Daoy (cell line): ENCODE measurements at regions not wholly inside any gene's neighbourhood (a gene's known extent, or its start where the extent isn't known, plus 50 kb on each side); places are given as distances from the start of the nearest gene placed in this dataset.
"Not testable (repeated sequence)": the region's sequence is repeated elsewhere in the genome, so short reads cannot be mapped to it uniquely, and the experiment has no call there.

Experiments used
- DNase-seq: peaks from one replicate; pipeline ENCODE4 v3.0.0-alpha.2; 2015; ENCODE audit warnings: low read depth

- peak; percentile 8 for DNase-seq
These were observed 330.3 kb upstream of the MIR17HG start for GRCh38 chr13:91017031-91017668.

- DNase-seq: peak; percentile 1
These were observed 329.8 kb upstream of the MIR17HG start for GRCh38 chr13:91017669-91018053.

DNA sequence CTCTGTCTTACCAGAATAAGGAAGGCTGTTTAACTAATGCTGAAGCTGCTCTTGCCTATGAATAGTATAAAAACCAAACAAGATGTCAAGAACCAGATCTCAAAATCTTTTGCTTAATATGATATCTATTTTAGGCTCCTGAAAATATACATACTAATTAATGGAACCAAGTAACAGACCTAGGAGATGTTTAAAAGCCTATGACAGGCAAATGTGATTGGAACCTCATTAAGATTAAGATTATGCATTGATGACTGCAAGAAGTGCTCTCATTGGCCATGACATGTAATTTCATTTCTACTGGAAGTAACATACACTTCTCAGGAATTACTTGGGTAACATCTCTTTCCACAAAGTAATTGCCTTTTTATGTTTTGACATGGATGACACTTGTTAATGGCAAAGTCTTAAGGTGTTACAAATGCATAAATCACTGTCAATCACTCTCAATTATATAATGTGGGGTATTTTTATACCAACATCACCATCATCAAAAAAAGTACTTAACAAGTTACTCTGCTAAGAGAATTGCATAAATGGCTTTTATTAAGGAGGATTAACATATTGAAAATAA lies 326.9 kb upstream of the MIR17HG start:
- no peak for DNase-seq

DNA sequence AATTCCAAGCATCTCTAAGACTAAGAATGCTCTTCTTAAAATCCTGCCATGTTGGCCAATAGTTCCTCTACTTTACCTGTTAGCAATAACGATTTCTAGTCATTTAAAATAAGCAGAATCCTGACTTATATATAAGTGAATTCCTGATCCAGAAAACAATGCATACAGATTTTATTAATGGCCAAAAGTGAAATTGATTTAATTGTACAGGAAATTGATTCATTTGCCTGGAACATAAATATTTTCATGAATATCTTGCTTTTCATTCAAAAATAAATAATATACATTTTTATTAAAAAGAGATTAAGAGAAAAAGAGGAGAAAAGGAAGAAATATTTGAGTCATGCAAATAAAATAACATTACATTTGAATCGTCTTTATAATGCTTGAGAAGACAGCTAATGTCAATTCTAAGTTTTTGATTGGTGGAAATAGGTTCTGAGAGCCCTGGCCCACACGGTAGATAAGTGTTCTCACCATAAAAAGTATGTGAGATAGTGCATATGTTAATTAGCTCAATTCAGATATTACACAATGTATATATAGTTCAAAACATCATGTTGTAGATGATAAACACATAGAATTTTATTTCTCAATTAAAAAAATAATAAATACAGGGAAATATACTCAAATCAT lies 323.2 kb upstream of the MIR17HG start:
- no peak for DNase-seq

DNA sequence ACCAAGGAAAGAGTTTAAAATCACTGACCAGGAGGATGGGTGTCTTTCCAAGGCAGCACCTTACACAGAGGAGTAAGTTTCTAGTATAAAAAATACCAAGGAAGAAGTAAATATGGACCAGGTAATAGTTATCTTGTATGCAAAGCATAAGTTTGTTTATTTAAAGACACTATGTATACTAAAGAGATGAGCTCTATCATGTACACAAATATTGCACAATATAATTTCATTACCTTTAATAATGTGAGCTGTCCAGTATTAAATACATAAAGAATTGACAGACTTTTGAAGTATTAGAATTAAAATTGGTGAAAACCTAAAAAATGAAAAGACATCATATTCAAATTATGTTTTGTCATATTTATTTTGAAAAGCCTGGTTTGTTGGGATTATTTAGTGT lies 322.0 kb upstream of the MIR17HG start:
- DNase-seq: no peak

DNA sequence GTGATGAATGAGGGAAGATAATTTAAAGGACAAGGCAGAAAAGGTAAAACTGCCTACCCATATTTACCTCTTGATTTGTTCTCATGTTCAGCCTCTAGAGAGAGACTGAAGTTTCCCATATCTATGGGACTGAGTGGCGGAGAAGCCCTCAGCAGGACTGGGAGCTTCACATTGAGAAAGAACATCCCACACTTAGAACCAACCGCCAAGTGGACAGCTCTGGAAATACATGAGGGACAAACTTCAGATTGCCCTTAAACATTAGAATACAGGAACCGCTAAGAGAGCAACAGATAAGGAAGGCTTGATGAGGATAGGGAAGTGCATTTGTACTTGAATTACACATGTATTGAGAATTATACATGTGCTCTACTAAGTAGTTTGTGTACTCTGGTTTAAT lies 316.0 kb upstream of the MIR17HG start:
- DNase-seq: no peak

DNA sequence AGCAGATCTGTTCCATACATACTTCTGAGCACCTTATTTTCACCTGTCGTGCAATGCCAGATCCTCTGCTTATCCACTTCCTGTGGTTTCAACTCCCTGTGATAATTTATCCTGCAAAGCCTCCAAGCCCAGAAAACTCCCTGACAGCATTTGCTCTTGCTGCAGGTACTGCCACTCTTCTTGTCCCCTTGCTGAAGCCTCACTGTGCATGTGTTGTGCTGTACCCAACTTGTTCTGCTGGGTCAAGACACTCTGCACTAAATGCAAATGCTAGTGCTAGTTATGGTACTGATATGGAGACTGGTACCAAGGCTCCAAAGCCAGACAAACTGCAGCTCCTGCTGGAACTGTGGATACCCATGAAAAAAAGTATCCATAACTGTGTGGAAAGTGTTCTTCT lies 315.4 kb upstream of the MIR17HG start:
- no peak for DNase-seq

DNA sequence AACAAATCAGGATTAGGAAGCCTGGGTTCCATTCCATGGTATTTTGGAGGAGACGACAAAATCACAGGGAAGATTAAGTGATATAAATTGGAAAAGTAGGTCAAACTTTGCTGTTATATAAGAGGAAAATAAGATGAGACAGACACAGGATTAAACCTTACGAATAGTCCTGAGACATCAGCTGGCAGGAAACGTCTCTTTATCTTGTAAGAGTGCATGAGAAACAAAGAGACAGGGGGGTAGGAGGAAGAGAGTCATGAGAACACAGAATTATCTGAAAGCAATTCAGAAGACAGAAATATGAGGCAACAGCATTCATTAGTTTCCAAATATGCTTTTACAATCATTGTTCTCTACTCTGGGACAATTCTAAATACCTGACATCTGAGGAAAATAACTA lies 310.6 kb upstream of the MIR17HG start:
- DNase-seq: no peak

DNA sequence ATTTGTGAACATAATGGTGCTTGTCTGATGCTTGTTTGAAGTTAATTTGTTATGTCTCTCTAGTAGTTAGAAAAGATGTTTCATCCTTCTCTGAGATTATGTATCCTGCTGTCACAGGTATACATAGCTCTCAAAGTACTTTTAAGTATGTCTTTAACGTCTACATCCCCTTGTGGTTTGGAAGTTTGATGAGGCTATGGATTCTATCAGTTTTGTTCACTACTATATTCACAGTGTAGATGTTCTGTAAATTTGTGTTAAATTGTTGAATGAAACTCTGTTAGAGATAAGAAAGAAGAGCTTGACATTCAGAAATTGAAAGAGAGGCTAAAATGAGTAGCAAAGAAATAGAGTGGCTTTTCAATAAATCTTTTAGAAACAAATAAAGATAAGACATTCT lies 304.6 kb upstream of the MIR17HG start:
- DNase-seq: no peak

DNA sequence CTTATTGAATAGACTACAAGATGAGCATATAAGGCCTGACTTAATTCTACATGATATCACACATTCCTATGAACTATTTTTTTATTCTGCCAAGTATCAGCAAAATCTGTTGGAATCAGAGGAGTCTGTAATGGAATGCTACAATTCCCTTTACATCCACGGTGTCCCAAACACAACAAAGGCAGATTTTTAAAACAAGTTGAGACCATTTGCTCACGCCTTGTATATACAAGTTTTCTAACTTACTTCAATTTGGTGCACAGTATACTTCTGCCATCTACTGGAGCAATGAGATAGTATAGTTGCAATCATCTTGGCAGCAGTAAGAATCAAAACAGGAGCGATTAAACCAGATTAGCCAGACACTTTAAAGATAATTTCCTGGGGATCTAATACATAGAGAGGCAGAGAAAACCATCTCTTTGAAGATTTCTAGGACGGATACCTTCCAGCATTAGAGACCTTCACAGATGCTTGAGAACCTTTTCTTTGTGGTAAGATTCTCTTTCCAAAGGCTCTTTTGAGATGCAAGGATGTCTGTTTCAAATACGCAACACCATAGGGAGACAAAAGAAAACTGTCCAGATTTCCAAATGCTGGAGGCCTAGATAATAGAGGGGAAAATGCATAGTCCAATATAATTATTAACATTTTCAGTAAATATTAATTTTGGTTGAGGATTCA lies 302.0 kb upstream of the MIR17HG start:
- no peak for DNase-seq

DNA sequence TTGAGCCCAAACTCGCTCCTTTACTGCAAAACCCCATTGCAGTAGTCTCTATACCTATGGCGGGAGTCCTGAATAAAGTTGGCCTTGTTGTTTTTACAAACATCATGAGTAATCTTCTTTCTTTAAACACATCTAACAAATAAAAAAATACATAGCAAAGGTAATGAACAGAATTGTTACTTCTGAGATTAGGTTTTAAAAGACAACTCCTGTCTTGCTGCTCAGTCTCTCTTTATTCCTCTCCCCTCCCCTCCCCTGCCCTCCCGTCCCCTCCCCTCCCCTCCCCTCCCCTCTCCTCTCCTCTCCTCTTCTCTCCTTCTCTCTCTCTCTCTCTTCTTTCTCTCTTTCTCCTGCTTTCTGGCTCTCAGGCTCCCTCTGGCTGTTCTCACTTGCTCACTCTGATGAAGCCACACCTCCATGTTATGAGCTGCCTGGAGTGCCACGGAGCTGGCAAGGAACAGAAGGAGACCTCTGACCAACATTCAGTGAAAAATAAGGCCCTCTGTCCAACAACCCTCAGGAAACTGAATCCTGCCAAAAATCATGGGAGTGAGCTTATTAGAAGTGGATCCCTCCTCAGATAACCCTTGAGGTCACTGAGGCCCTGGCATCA lies 300.7 kb upstream of the MIR17HG start:
- no peak for DNase-seq

DNA sequence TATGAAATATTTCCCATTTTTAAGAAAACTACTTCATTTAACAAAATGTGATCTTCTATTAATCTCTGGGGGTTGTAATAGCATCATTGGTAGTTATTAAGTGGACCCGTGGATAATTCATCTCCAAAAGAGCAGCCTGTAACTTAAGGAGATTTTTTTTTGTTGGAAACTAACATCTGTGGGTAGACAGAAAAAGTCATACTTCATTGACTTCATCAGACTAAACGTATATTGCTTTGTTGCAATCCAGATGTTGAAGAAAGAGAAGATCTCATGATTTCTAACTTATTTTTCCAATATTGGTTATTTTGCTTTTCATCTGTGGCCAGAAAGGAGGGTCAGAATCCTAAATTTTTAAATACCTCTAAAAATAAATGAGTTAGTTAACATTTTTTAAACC lies 296.5 kb upstream of the MIR17HG start:
- DNase-seq: no peak

GRCh38 chr13:91052876-91053275 lies 294.6 kb upstream of the MIR17HG start:
- DNase-seq: no peak

DNA sequence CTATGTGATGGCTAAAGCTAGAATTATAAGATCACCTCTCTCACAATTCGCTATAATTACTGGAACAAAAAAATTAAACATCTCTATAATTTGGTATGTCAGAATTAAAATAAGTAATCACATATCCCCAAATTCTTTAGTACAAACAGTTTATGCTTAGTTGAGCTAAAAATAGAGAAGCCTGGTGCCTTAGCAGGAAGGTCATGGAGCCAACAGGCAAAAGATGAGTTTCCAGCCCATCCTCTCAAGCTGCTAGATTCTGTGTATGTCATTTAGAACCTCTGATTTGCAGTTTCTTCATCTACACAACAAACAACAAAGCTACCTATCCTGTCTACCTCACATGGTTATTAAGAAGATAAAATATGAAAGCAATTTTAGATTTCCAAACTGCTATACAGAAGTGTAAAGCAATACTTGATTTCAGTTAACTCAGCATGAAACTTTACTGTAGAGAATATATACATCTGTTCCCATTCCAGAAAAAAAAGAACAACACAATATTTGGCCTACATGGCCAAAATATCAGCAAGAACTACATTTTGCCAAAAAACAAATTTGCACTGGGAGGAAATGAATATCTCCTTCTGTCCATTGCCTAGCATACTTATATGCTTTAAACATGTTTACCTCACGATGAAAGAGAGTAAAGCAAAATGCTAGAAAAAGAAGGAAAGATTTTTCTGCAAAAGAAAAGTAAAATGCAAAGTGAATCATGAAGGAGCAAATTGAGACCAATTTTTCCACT lies 294.0 kb upstream of the MIR17HG start:
- DNase-seq: no peak

DNA sequence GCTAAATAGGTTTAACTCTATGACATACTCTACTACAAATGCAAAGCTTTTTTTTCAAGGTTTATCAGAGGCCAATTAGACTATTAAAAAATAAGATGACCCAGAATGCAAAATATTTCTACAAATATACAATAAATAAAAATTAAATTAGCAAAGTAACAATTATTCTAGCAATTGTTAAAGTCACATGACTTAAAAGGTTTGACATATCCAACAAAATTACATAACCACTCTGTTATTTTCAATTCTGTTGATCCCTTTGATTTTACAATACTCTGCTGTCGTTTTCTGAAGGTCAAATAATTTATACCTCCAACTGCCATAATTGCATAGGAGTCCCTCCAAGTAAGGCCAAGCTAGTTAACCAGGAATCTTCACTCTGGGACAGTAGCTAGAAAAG lies 292.6 kb upstream of the MIR17HG start:
- no peak for DNase-seq

DNA sequence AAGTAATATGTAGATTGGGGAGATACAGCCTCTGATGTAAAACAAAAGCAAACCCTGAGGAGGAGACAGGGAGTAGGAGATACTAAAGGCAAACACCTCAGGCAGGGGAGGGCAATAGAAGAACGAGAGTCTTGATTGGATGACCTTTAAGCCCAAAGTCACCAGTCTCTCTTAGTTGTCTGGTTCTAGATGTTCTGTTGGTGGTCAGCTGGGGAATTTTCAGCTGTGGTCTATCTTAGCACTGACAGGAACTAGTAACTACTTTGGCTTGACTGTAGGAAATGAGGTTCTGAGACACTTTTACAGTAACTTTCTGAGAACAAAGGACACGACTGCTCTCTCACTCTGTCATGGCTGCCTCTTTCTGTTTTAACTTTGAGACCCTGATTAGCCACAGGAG lies 290.7 kb upstream of the MIR17HG start:
- DNase-seq: no peak

DNA sequence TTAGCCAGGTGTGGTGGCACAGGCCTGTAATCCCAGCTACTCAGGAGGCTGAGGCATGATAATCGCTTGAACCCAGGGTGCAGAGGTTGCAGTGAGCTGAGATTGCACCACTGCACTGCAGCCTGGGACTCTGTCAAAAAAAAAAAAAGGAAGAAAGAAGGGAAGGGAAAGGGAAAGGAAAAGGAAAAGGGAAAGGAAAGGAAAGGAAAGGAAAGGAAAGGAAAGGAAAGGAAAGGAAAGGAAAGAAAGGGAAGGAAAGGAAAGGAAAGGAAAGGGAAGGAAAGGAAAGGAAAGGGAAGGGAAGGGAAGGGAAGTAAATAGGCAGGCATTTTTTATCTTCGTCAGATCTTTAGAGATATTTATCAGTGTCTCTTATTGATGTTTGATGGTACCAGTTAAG lies 290.0 kb upstream of the MIR17HG start:
- DNase-seq: not testable (repeated sequence)

GRCh38 chr13:91058066-91058465 lies 289.4 kb upstream of the MIR17HG start:
- no peak for DNase-seq

GRCh38 chr13:91058919-91059318 lies 288.6 kb upstream of the MIR17HG start:
- DNase-seq: no peak

DNA sequence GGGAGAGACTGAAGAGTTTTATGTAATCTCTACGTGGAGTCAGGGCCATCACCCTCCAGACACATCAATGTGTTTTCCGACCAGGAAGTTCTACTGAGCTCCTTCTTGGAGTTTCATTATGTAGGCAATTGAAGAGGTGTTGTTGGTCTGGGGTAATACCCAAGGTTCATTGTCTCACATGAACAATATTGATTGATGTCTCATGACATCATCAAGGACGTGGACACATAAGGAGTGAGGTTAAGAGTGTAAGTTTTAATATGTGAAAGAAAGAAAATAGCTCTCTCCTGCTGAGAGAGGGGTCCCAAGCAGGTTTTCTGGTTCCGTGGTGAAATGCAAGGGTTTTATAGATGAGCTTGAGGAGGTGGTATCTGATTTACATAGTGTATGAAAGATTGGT lies 280.7 kb upstream of the MIR17HG start:
- DNase-seq: no peak

DNA sequence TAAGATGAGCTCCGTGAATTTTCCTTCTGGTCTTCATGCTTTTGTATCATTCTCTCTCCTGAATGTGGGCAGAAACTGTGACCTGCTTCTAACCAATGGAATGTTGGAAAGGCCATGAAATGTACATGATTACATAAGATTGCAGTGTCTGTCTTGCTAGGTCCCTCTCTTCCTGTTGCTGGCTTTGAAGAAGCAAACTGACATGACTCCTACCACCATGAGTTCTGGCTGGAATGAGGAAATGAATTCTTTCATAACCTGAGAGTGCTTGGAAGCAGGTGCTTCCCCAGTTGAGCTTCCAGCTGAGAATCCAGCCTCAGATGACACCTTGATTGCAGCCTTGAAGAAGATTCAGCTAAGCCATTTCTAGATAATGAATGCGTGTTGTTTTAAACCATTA lies 275.0 kb upstream of the MIR17HG start:
- DNase-seq: no peak

GRCh38 chr13:91074091-91074490 lies 273.4 kb upstream of the MIR17HG start:
- DNase-seq: no peak
